Caco-2 (cell line): ENCODE measurements at regions not wholly inside any gene's neighbourhood (a gene's known extent, or its start where the extent isn't known, plus 50 kb on each side); places are given as distances from the start of the nearest gene placed in this dataset.

Experiments
- BruUV-seq: library from RNA; stranded (reverse); fragments of 400-500 nt; replicated peaks from 2 replicates; lab custom pipeline; 2021; lab: Mats Ljungman, UMichigan
- CTCF ChIA-PET: fragments of 300-600 bp; sonication (Branson Sonifier 250); formaldehyde crosslinking; loops from one replicate; lab custom pipeline; 2022; ENCODE audit warnings: antibody characterized with exemption; lab: Charles Lee
- POLR2A ChIA-PET: fragments of 300-600 bp; sonication (Branson Sonifier 250); formaldehyde crosslinking; loops from one replicate; lab custom pipeline; 2022; ENCODE audit warnings: antibody characterized with exemption; lab: Charles Lee
- DNase-seq, 2 experiments: peaks; one replicate each; pipeline versions ENCODE4 v3.0.0 to v3.0.0-alpha.2; 2020 to 2022
- H3K27me3 ChIP-seq: replicated peaks from 2 replicates; pipeline ENCODE4 v1.6.0; 2011; ENCODE audit warnings: low read length; ENCODE audit not compliant: control insufficient read depth, insufficient read depth
- H3K36me3 ChIP-seq: 2 replicates; pipeline ENCODE4 v1.5.1; 2011; ENCODE audit warnings: low read length; ENCODE audit not compliant: control insufficient read depth, insufficient read depth
- H3K4me1 ChIP-seq: fragments of 250-450 bp; sonication (Bioruptor Pico); 2 replicates; pipeline ENCODE4 v1.5.1; 2020; ENCODE audit warnings: mild to moderate bottlenecking
- H3K4me3 ChIP-seq: 2 replicates; pipeline ENCODE4 v1.5.1; 2011; ENCODE audit warnings: low read depth, mild to moderate bottlenecking, control low read depth, low read length
- H3K9me3 ChIP-seq: fragments of 250-450 bp; sonication (Bioruptor Pico); 2 replicates; pipeline ENCODE4 v1.5.1; 2020; ENCODE audit warnings: mild to moderate bottlenecking, moderate library complexity
- H3K27ac Mint-ChIP-seq: one replicate; pipeline ENCODE4 v1.8.0; 2022; ENCODE audit warnings: mixed read lengths; ENCODE audit not compliant: unreplicated experiment
- H3K27me3 Mint-ChIP-seq: one replicate; pipeline ENCODE4 v1.8.0; 2022; ENCODE audit warnings: mixed read lengths; ENCODE audit not compliant: insufficient read depth, unreplicated experiment
- H3K36me3 Mint-ChIP-seq: one replicate; pipeline ENCODE4 v1.8.0; 2022; ENCODE audit warnings: mild to moderate bottlenecking, mixed read lengths; ENCODE audit not compliant: insufficient read depth, unreplicated experiment
- H3K4me1 Mint-ChIP-seq: one replicate; pipeline ENCODE4 v1.8.0; 2022; ENCODE audit warnings: low read depth, mixed read lengths; ENCODE audit not compliant: unreplicated experiment
- H3K4me3 Mint-ChIP-seq: one replicate; pipeline ENCODE4 v1.8.0; 2022; ENCODE audit warnings: mild to moderate bottlenecking, moderate library complexity, mixed read lengths; ENCODE audit not compliant: unreplicated experiment
- H3K9me3 Mint-ChIP-seq: one replicate; pipeline ENCODE4 v1.8.0; 2022; ENCODE audit warnings: mixed read lengths; ENCODE audit not compliant: unreplicated experiment
- intact Hi-C: fragments of 100-400 bp; cut with micrococcal nuclease; formaldehyde crosslinking; loops from one replicate; pipeline ENCODE4 v1.10.0; 2022; ENCODE audit not compliant: unreplicated experiment
- TF ChIP-seq, protein P1 (sequence below), 2 experiments: fragments of 200-600 bp in 1 of 2; IDR thresholded peaks; 1 replicate in 1 of 2; 2 replicates in 1 of 2; pipeline versions ENCODE4 v1.5.1 to v1.8.0; 2011 to 2022; ENCODE audit warnings: antibody characterized with exemption in 1 of 2, control low read depth in 1 of 2, inconsistent platforms in 1 of 2, low read depth in 1 of 2, low read length in 1 of 2, mild to moderate bottlenecking in 1 of 2, moderate library complexity in 1 of 2; ENCODE audit not compliant: insufficient read depth in 1 of 2, severe bottlenecking in 1 of 2, unreplicated experiment in 1 of 2

DNA sequence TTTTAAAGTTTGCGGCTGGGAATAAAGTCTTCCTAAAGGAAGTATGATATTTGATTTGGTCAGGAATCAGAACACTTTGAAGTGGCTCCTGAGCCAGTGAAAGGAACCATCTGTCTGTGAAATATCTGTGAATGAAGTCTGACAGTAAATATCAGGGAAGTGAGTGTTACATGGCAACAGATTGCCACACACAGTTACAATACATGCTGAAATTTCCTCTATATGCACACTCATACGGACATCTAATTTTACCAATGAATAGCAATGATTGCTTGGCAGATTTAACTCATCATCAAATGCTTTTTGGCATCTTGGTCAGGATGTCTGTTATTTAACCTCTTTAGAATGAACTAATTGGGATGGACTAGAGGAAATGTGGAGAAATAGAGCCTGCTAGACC is 1023.8 kb downstream of the FAT4 start:
- CTCF ChIA-PET, result no interaction called here
- H3K27me3 Mint-ChIP-seq, result no peaks in the 10 kb centered on the region
- no peaks in the 10 kb centered on the region for H3K4me1 Mint-ChIP-seq
- no peaks in the 10 kb centered on the region for H3K9me3 Mint-ChIP-seq
- H3K4me3 Mint-ChIP-seq, result no peak overlapping the region
- POLR2A ChIA-PET, result no interaction called here
- no peaks in the 10 kb centered on the region for H3K4me1 ChIP-seq
- TF ChIP-seq, protein P1, sequence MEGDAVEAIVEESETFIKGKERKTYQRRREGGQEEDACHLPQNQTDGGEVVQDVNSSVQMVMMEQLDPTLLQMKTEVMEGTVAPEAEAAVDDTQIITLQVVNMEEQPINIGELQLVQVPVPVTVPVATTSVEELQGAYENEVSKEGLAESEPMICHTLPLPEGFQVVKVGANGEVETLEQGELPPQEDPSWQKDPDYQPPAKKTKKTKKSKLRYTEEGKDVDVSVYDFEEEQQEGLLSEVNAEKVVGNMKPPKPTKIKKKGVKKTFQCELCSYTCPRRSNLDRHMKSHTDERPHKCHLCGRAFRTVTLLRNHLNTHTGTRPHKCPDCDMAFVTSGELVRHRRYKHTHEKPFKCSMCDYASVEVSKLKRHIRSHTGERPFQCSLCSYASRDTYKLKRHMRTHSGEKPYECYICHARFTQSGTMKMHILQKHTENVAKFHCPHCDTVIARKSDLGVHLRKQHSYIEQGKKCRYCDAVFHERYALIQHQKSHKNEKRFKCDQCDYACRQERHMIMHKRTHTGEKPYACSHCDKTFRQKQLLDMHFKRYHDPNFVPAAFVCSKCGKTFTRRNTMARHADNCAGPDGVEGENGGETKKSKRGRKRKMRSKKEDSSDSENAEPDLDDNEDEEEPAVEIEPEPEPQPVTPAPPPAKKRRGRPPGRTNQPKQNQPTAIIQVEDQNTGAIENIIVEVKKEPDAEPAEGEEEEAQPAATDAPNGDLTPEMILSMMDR (IDR thresholded peaks at IDR 0.05; ENCODE audit: insufficient read depth in 1 of 2, low read depth in 1 of 2, low read length in 1 of 2, severe bottlenecking in 1 of 2, unreplicated experiment in 1 of 2), result no peak
- no peaks in the 10 kb centered on the region for H3K9me3 ChIP-seq
- no peaks in the 10 kb centered on the region for H3K27me3 ChIP-seq
- H3K36me3 ChIP-seq, result no peaks in the 10 kb centered on the region
- no peaks in the 10 kb centered on the region for H3K36me3 Mint-ChIP-seq
- intact Hi-C loops, result no loop called here
- no peak overlapping the region for H3K4me3 ChIP-seq
- BruUV-seq, result no TSS peak
- no peak overlapping the region for H3K27ac Mint-ChIP-seq
- DNase-seq, result no peak

DNA sequence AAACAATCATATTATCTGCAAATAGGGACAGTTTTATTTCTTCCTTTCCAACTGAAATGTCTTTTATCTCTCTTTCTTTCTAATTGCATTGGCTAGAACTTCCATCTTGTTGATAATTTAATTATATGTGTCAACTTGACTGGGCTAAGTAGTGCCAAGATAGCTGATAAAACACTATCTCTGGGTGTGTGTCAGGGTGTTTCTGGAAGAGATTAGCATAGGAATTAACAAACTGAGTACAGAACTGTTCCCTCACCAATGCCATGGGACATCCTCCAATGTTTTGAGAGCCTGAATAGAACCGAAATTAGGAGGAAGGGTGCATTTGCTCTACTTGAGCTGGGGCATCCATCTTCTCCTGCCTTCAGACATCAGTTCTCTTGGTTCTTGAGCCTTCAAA is 1027.2 kb downstream of the FAT4 start:
- no peak overlapping the region for H3K4me3 Mint-ChIP-seq
- no peak overlapping the region for H3K4me3 ChIP-seq
- no peaks in the 10 kb centered on the region for H3K36me3 ChIP-seq
- H3K27ac Mint-ChIP-seq, result no peak overlapping the region
- H3K27me3 ChIP-seq, result no peaks in the 10 kb centered on the region
- H3K9me3 Mint-ChIP-seq, result no peaks in the 10 kb centered on the region
- TF ChIP-seq, protein P1 (IDR thresholded peaks at IDR 0.05; ENCODE audit: insufficient read depth in 1 of 2, low read depth in 1 of 2, low read length in 1 of 2, severe bottlenecking in 1 of 2, unreplicated experiment in 1 of 2), result no peak
- ChIA-PET POLR2A (no interaction called here), CTCF (no interaction called here)
- no TSS peak for BruUV-seq
- H3K4me1 ChIP-seq, result no peaks in the 10 kb centered on the region
- no peaks in the 10 kb centered on the region for H3K9me3 ChIP-seq
- H3K27me3 Mint-ChIP-seq, result peaks cover 2% of the 10 kb centered on the region
- H3K36me3 Mint-ChIP-seq, result no peaks in the 10 kb centered on the region
- intact Hi-C loops, result no loop called here
- no peak for DNase-seq
- no peaks in the 10 kb centered on the region for H3K4me1 Mint-ChIP-seq

DNA sequence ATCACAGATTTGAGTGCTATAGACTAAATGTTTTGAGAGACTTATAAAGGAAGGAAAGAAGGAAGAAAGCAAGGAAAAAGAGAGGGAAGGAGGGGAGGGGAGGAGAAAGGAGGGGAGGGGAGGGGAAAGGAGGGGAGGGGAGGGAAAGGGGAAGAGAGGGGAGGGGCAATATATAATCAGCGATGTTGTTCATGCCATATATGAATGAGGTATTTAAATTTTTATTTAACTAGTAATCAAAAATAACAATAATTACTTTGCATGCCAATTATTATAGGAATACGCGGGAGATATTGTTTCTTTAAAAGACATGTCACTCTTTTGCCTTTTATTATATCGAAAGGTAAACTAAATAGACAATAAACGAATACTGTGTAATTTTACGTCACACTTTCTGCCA is 1029.7 kb downstream of the FAT4 start:
- no peaks in the 10 kb centered on the region for H3K4me1 ChIP-seq
- no peak overlapping the region for H3K4me3 ChIP-seq
- H3K27me3 ChIP-seq, result no peaks in the 10 kb centered on the region
- H3K4me3 Mint-ChIP-seq, result no peak overlapping the region
- H3K4me1 Mint-ChIP-seq, result no peaks in the 10 kb centered on the region
- H3K9me3 Mint-ChIP-seq, result no peaks in the 10 kb centered on the region
- H3K27ac Mint-ChIP-seq, result no peak overlapping the region
- TF ChIP-seq, protein P1 (IDR thresholded peaks at IDR 0.05; ENCODE audit: insufficient read depth in 1 of 2, low read depth in 1 of 2, low read length in 1 of 2, severe bottlenecking in 1 of 2, unreplicated experiment in 1 of 2), result no peak
- ChIA-PET CTCF (no interaction called here), POLR2A (no interaction called here)
- intact Hi-C loops, result no loop called here
- H3K36me3 ChIP-seq, result no peaks in the 10 kb centered on the region
- BruUV-seq, result no TSS peak
- H3K27me3 Mint-ChIP-seq, result peaks cover 2% of the 10 kb centered on the region
- no peaks in the 10 kb centered on the region for H3K36me3 Mint-ChIP-seq
- H3K9me3 ChIP-seq, result no peaks in the 10 kb centered on the region
- DNase-seq, result no peak
